Keratinocyte (primary cell): ENCODE measurements at regions not wholly inside any gene's neighbourhood (a gene's known extent, or its start where the extent isn't known, plus 50 kb on each side); places are given as distances from the start of the nearest gene placed in this dataset.
"Not testable (repeated sequence)": the region's sequence is repeated elsewhere in the genome, so short reads cannot be mapped to it uniquely, and the experiment has no call there.

ENCODE experiments used
- DNase-seq: peaks from one replicate; pipeline ENCODE4 v3.0.0-alpha.2; 2011; ENCODE audit warnings: low read depth, missing footprints, low spot score
- FAIRE-seq: peaks from 2 replicates; lab custom pipeline; 2011; peaks lifted over from hg19 to GRCh38; lab: Jason Lieb, UNC
- H2AFZ ChIP-seq: 2 replicates; pipeline ENCODE4 v1.6.0; 2012; ENCODE audit warnings: low read length, control low read depth, inconsistent platforms; ENCODE audit not compliant: control insufficient read depth
- H3K27ac ChIP-seq: 2 replicates; pipeline ENCODE4 v1.5.1; 2011; ENCODE audit warnings: low read length; ENCODE audit not compliant: control insufficient read depth, insufficient read depth
- H3K27me3 ChIP-seq: 3 replicates; pipeline ENCODE4 v1.6.0; 2011; ENCODE audit warnings: low read length; ENCODE audit not compliant: control insufficient read depth, insufficient read depth; ENCODE audit errors: extremely low read depth
- H3K36me3 ChIP-seq, 2 experiments: 2 replicates in 1 of 2; 3 replicates in 1 of 2; pipeline ENCODE4 v1.5.1; 2011; ENCODE audit warnings: low read length in 2 of 2, mild to moderate bottlenecking in 1 of 2; ENCODE audit not compliant: control insufficient read depth in 2 of 2, insufficient read depth in 2 of 2; ENCODE audit errors: extremely low read depth in 1 of 2
- H3K4me1 ChIP-seq: 3 replicates; pipeline ENCODE4 v1.5.1; 2011; ENCODE audit warnings: low read length; ENCODE audit not compliant: control insufficient read depth, insufficient read depth; ENCODE audit errors: extremely low read depth
- H3K4me2 ChIP-seq: 3 replicates; pipeline ENCODE4 v1.6.0; 2011; ENCODE audit warnings: low read depth, low read length; ENCODE audit not compliant: control insufficient read depth, insufficient read depth; ENCODE audit errors: extremely low read depth
- H3K4me3 ChIP-seq, 3 experiments: fragments of 200-600 bp in 1 of 3; sonication (generic) in 1 of 3; 2 replicates in 2 of 3; 3 replicates in 1 of 3; pipeline ENCODE4 v1.5.1; 2011 to 2016; ENCODE audit warnings: low read length in 3 of 3, mild to moderate bottlenecking in 3 of 3, control low read depth in 2 of 3, inconsistent platforms in 1 of 3, low read depth in 1 of 3, mixed read lengths in 1 of 3, mixed run types in 1 of 3, moderate library complexity in 1 of 3; ENCODE audit not compliant: control insufficient read depth in 2 of 3, insufficient read depth in 2 of 3; ENCODE audit errors: extremely low read depth in 1 of 3
- H3K79me2 ChIP-seq: 2 replicates; pipeline ENCODE4 v1.6.0; 2012; ENCODE audit warnings: low read length; ENCODE audit not compliant: control insufficient read depth, insufficient read depth
- H3K9ac ChIP-seq: 3 replicates; pipeline ENCODE4 v1.6.0; 2011; ENCODE audit warnings: low read length; ENCODE audit not compliant: control insufficient read depth, insufficient read depth; ENCODE audit errors: extremely low read depth
- H3K9me1 ChIP-seq: 3 replicates; pipeline ENCODE4 v1.6.0; 2011; ENCODE audit warnings: low read length; ENCODE audit not compliant: control insufficient read depth, insufficient read depth; ENCODE audit errors: extremely low read depth
- H3K9me3 ChIP-seq: 2 replicates; pipeline ENCODE4 v1.5.1; 2012; ENCODE audit warnings: low read depth, low read length; ENCODE audit not compliant: control insufficient read depth
- H4K20me1 ChIP-seq: 3 replicates; pipeline ENCODE4 v1.6.0; 2011; ENCODE audit warnings: low read length; ENCODE audit not compliant: control insufficient read depth, insufficient read depth; ENCODE audit errors: extremely low read depth
- EZH2 ChIP-seq: IDR thresholded peaks from one replicate; pipeline ENCODE4 v1.6.1; 2012; ENCODE audit warnings: inconsistent platforms, mild to moderate bottlenecking, low read length, moderate library complexity
- dilution Hi-C: fragments of 300-500 bp; cut with MboI; formaldehyde crosslinking; loops from one replicate; pipeline ENCODE4 v1.7.0; 2020; ENCODE audit warnings: low sequenced_read_pairs; ENCODE audit not compliant: extremely low pct_ligation_motif_present
- TF ChIP-seq, protein P1 (sequence below), 3 experiments: IDR thresholded peaks in 1 of 3; conservative IDR thresholded peaks in 1 of 3; optimal IDR thresholded peaks in 1 of 3; 2 replicates in 2 of 3; 3 replicates in 1 of 3; pipeline versions ENCODE3 to v1.5.1; 2011; ENCODE audit warnings: low read length in 3 of 3, mild to moderate bottlenecking in 3 of 3, moderate library complexity in 2 of 3, control low read depth in 1 of 3, inconsistent platforms in 1 of 3; ENCODE audit not compliant: insufficient read depth in 2 of 3; ENCODE audit errors: extremely low read depth in 1 of 3

GRCh38 chr16:58848662-58849002 is 114.5 kb upstream of the GOT2 start:
- Histone ChIP-seq H3K9me1 (no peaks in the 10 kb centered on the region), H3K36me3 (no peaks in the 10 kb centered on the region), H3K4me1 (no peaks in the 10 kb centered on the region), H3K4me3 (no peak overlapping the region), H3K27me3 (no peaks in the 10 kb centered on the region), H3K27ac (no peak overlapping the region), H3K9ac (no peak overlapping the region), H3K4me2 (no peak overlapping the region), H3K9me3 (no peaks in the 10 kb centered on the region), H4K20me1 (no peaks in the 10 kb centered on the region), H3K79me2 (no peaks in the 10 kb centered on the region), H2AFZ (no peak overlapping the region)
- FAIRE-seq = no peak
- dilution Hi-C loops = no loop called here
- DNase-seq = no peak
- TF ChIP-seq EZH2 = no peak
- TF ChIP-seq, protein P1, sequence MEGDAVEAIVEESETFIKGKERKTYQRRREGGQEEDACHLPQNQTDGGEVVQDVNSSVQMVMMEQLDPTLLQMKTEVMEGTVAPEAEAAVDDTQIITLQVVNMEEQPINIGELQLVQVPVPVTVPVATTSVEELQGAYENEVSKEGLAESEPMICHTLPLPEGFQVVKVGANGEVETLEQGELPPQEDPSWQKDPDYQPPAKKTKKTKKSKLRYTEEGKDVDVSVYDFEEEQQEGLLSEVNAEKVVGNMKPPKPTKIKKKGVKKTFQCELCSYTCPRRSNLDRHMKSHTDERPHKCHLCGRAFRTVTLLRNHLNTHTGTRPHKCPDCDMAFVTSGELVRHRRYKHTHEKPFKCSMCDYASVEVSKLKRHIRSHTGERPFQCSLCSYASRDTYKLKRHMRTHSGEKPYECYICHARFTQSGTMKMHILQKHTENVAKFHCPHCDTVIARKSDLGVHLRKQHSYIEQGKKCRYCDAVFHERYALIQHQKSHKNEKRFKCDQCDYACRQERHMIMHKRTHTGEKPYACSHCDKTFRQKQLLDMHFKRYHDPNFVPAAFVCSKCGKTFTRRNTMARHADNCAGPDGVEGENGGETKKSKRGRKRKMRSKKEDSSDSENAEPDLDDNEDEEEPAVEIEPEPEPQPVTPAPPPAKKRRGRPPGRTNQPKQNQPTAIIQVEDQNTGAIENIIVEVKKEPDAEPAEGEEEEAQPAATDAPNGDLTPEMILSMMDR (optimal IDR thresholded peaks at IDR 0.05 in 1 of 3, IDR thresholded peaks at IDR 0.05 in 1 of 3, conservative IDR thresholded peaks at IDR 0.05 in 1 of 3; ENCODE audit: extremely low read depth in 1 of 3, insufficient read depth in 2 of 3, low read length in 3 of 3) = no peak

DNA sequence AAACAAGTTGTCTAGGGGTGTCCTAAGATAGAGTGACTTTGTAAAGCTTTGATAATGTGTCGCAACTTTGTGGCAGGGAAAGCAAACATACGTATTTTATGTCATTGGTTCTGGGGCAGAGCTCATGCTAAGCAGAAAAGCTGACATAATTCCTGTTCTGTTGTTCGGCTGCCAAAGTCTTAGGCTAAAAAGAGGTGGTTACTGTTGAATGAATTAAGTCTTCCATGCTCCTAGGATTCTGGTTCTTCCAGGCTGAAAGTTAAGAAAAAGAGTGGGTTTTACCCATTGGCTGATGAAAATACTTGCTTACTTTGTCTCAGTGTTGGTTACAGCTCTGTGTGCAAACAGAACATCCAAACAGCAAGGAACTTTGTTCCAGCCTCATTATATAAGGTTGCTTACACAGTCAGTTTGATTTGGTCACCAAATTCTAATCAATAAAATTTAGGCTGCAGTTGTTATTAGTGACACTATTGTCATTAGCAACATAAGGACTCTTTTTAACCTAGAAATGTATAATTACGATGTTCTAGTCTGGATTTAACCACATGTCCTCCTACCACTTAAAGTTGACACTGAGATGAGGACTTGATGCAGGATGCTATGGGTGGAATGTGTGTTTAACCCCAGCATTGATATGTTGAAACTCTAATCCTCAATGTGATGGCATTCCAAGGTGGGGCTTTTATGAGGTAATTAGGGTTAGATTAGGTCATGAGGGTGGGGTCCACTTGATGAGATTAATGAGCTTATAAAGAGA is 114.0 kb upstream of the GOT2 start:
- DNase-seq = no peak
- dilution Hi-C loops = no loop called here

GRCh38 chr16:58846226-58846625 is 112.1 kb upstream of the GOT2 start:
- H3K36me3 ChIP-seq, H3K4me3 ChIP-seq, DNase-seq, H4K20me1 ChIP-seq, H3K4me2 ChIP-seq, H2AFZ ChIP-seq, H3K27ac ChIP-seq, FAIRE-seq, H3K79me2 ChIP-seq, H3K4me1 ChIP-seq, H3K9me3 ChIP-seq, H3K9ac ChIP-seq, H3K9me1 ChIP-seq, dilution Hi-C loops, H3K27me3 ChIP-seq: not testable (repeated sequence)

More for the DNA sequence above, 114.0 kb upstream of the GOT2 start:
- Histone ChIP-seq H3K9ac (no peak overlapping the region), H3K36me3 (no peaks in the 10 kb centered on the region), H2AFZ (no peak overlapping the region), H3K79me2 (no peaks in the 10 kb centered on the region), H3K9me1 (no peaks in the 10 kb centered on the region), H3K4me2 (no peak overlapping the region), H4K20me1 (no peaks in the 10 kb centered on the region), H3K9me3 (no peaks in the 10 kb centered on the region), H3K4me1 (no peaks in the 10 kb centered on the region), H3K4me3 (no peak overlapping the region), H3K27ac (no peak overlapping the region), H3K27me3 (no peaks in the 10 kb centered on the region)
- FAIRE-seq = no peak
- no peak for TF ChIP-seq EZH2
- TF ChIP-seq, protein P1 (optimal IDR thresholded peaks at IDR 0.05 in 1 of 3, IDR thresholded peaks at IDR 0.05 in 1 of 3, conservative IDR thresholded peaks at IDR 0.05 in 1 of 3; ENCODE audit: extremely low read depth in 1 of 3, insufficient read depth in 2 of 3, low read length in 3 of 3) = no peak
